Activated CD8-positive, alpha-beta T cell treated with anti-CD3 and anti-CD28 coated beads for 36 hours (primary cell): ENCODE measurements at regions not wholly inside any gene's neighbourhood (a gene's known extent, or its start where the extent isn't known, plus 50 kb on each side); places are given as distances from the start of the nearest gene placed in this dataset.

Experiments used
- ATAC-seq: fragments of 200-7000 bp; cut with Tn5 transposase; one replicate; pipeline ENCODE4 v1.10.0; 2021; ENCODE audit warnings: mild to moderate bottlenecking, moderate library complexity
- CTCF ChIA-PET: fragments of 350-600 bp; sonication (Branson Sonifier 250); formaldehyde crosslinking; loops from one replicate; lab custom pipeline; 2021; ENCODE audit warnings: antibody characterized with exemption; lab: Charles Lee
- POLR2A ChIA-PET: fragments of 350-600 bp; sonication (Branson Sonifier 250); formaldehyde crosslinking; loops from one replicate; lab custom pipeline; 2021; ENCODE audit warnings: antibody characterized with exemption; lab: Charles Lee
- DNase-seq: peaks from one replicate; pipeline ENCODE4 v3.0.0-alpha.2; 2020
- H3K27ac Mint-ChIP-seq: one replicate; pipeline ENCODE4 v1.8.0; 2021; ENCODE audit warnings: mild to moderate bottlenecking, mixed read lengths
- H3K27me3 Mint-ChIP-seq: one replicate; pipeline ENCODE4 v1.8.0; 2021; ENCODE audit warnings: mixed read lengths
- H3K36me3 Mint-ChIP-seq: one replicate; pipeline ENCODE4 v1.8.0; 2021; ENCODE audit warnings: low read depth, mixed read lengths
- H3K4me1 Mint-ChIP-seq: one replicate; pipeline ENCODE4 v1.8.0; 2021; ENCODE audit warnings: low read depth, mixed read lengths
- H3K4me3 Mint-ChIP-seq: one replicate; pipeline ENCODE4 v1.8.0; 2021; ENCODE audit warnings: mild to moderate bottlenecking, moderate library complexity, mixed read lengths
- H3K9me3 Mint-ChIP-seq: one replicate; pipeline ENCODE4 v1.8.0; 2021; ENCODE audit warnings: mixed read lengths
- CTCF ChIP-seq: fragments of 200-600 bp; IDR thresholded peaks from one replicate; pipeline ENCODE4 v1.8.0; 2022; ENCODE audit warnings: antibody characterized with exemption, mild to moderate bottlenecking
- intact Hi-C: fragments of 100-400 bp; cut with micrococcal nuclease; formaldehyde crosslinking; loops from one replicate; pipeline ENCODE4 v1.10.0; 2022

- intact Hi-C loops: no loop called here
- no peak overlapping the region for H3K4me3 Mint-ChIP-seq
- DNase-seq (no peak), ATAC-seq (no peak)
- ChIA-PET POLR2A (no interaction called here), CTCF (no interaction called here)
- H3K27me3 Mint-ChIP-seq: no peaks in the 10 kb centered on the region
- no peak for TF ChIP-seq CTCF
- no peaks in the 10 kb centered on the region for H3K4me1 Mint-ChIP-seq
- peaks cover 9% of the 10 kb centered on the region for H3K9me3 Mint-ChIP-seq
- H3K36me3 Mint-ChIP-seq: no peaks in the 10 kb centered on the region
- H3K27ac Mint-ChIP-seq: no peak overlapping the region
These were observed 293.0 kb downstream of the GRB14 start for GRCh38 chr2:164328310-164328709.

- no peak overlapping the region for H3K27ac Mint-ChIP-seq
- no peaks in the 10 kb centered on the region for H3K36me3 Mint-ChIP-seq
- CTCF ChIA-PET: no interaction called here
- H3K4me3 Mint-ChIP-seq: no peak overlapping the region
- TF ChIP-seq CTCF: no peak
- intact Hi-C loops: no loop called here
- POLR2A ChIA-PET: no interaction called here
- H3K4me1 Mint-ChIP-seq: no peaks in the 10 kb centered on the region
- ATAC-seq: no peak
- no peak for DNase-seq
- peaks cover 18% of the 10 kb centered on the region for H3K9me3 Mint-ChIP-seq
- no peaks in the 10 kb centered on the region for H3K27me3 Mint-ChIP-seq
These were observed 297.3 kb downstream of the GRB14 start for GRCh38 chr2:164323978-164324377.

GRCh38 chr2:164314148-164314547 is 307.1 kb downstream of the GRB14 start:
- ATAC-seq (no peak), DNase-seq (no peak)
- CTCF ChIA-PET: no interaction called here
- no peak overlapping the region for H3K27ac Mint-ChIP-seq
- no peaks in the 10 kb centered on the region for H3K27me3 Mint-ChIP-seq
- no peak overlapping the region for H3K4me3 Mint-ChIP-seq
- H3K4me1 Mint-ChIP-seq: no peaks in the 10 kb centered on the region
- H3K9me3 Mint-ChIP-seq: no peaks in the 10 kb centered on the region
- intact Hi-C loops: no loop called here
- POLR2A ChIA-PET: no interaction called here
- no peak for TF ChIP-seq CTCF
- no peaks in the 10 kb centered on the region for H3K36me3 Mint-ChIP-seq

GRCh38 chr2:164306872-164307271 is 314.4 kb downstream of the GRB14 start:
- POLR2A ChIA-PET: no interaction called here
- H3K4me1 Mint-ChIP-seq: no peaks in the 10 kb centered on the region
- no peak overlapping the region for H3K27ac Mint-ChIP-seq
- H3K27me3 Mint-ChIP-seq: no peaks in the 10 kb centered on the region
- no peak overlapping the region for H3K4me3 Mint-ChIP-seq
- H3K9me3 Mint-ChIP-seq: peaks cover 6% of the 10 kb centered on the region
- TF ChIP-seq CTCF: no peak
- no peak for DNase-seq
- CTCF ChIA-PET: no interaction called here
- no peaks in the 10 kb centered on the region for H3K36me3 Mint-ChIP-seq
- intact Hi-C loops: no loop called here
- ATAC-seq: no peak

GRCh38 chr2:164302786-164303185 is 318.5 kb downstream of the GRB14 start:
- Mint-ChIP-seq H3K9me3 (peaks cover 10% of the 10 kb centered on the region), H3K27me3 (no peaks in the 10 kb centered on the region), H3K36me3 (no peaks in the 10 kb centered on the region), H3K27ac (no peak overlapping the region), H3K4me3 (no peak overlapping the region), H3K4me1 (no peaks in the 10 kb centered on the region)
- CTCF ChIA-PET: no interaction called here
- no peak for ATAC-seq
- intact Hi-C loops: no loop called here
- DNase-seq: no peak
- POLR2A ChIA-PET: no interaction called here
- no peak for TF ChIP-seq CTCF
